HEK293T (cell line): ENCODE measurements at regions not wholly inside any gene's neighbourhood (a gene's known extent, or its start where the extent isn't known, plus 50 kb on each side); places are given as distances from the start of the nearest gene placed in this dataset.

ENCODE experiments used
- ARNT ChIP-seq: fragments of 450-650 bp; IDR thresholded peaks from 2 replicates; pipeline ENCODE4 v1.6.1; 2017; ENCODE audit warnings: mild to moderate bottlenecking
- BHLHE40 ChIP-seq: fragments of 450-650 bp; IDR thresholded peaks from 2 replicates; pipeline ENCODE4 v1.6.1; 2016; ENCODE audit warnings: mild to moderate bottlenecking, moderate library complexity, borderline replicate concordance
- CTBP1 ChIP-seq: fragments of 450-650 bp; IDR thresholded peaks from 2 replicates; pipeline ENCODE4 v1.6.1; 2016; ENCODE audit warnings: borderline replicate concordance
- FOXA1 ChIP-seq: fragments of 450-650 bp; IDR thresholded peaks from 2 replicates; pipeline ENCODE4 v1.6.1; 2016; ENCODE audit warnings: mild to moderate bottlenecking
- FOXK2 ChIP-seq: fragments of 450-650 bp; IDR thresholded peaks from 2 replicates; pipeline ENCODE4 v1.6.1; 2016; ENCODE audit warnings: mild to moderate bottlenecking
- FOXM1 ChIP-seq: fragments of 450-650 bp; IDR thresholded peaks from 2 replicates; pipeline ENCODE4 v1.6.1; 2017; ENCODE audit warnings: mild to moderate bottlenecking, borderline replicate concordance
- L3MBTL2 ChIP-seq: fragments of 450-650 bp; conservative IDR thresholded peaks from 2 replicates; pipeline ENCODE4 v1.6.1; 2016; ENCODE audit warnings: mild to moderate bottlenecking
- ZNF384 ChIP-seq: fragments of 450-650 bp; IDR thresholded peaks from 2 replicates; pipeline ENCODE4 v1.6.1; 2016

DNA sequence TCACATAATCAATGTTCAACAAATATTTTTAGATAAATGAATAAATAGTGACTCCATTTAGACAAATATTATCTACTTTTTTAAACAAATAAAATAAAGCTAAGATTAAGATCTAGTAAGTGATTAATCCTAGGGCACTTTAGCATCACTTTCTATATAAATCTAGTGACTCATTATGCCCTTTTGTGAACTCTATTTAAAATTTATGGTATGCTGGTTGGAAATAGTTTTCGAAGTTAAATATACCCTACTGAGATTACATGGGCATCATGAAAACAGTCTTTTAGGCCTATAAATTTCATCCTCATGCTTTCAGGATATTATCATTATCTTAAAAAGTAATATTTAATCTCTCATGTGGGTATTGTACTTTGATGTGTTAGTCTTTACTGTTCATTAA, 140.4 kb upstream of the UFL1 start:
- TF ChIP-seq FOXK2 (no peak), L3MBTL2 (no peak), ZNF384 (no peak), BHLHE40 (no peak), FOXM1 (no peak), CTBP1 (no peak), FOXA1 (no peak), ARNT (no peak)
